NB4 (cell line): ENCODE measurements at regions not wholly inside any gene's neighbourhood (a gene's known extent, or its start where the extent isn't known, plus 50 kb on each side); places are given as distances from the start of the nearest gene placed in this dataset.

Experiments
- MYC ChIP-seq: IDR thresholded peaks from 2 replicates; pipeline ENCODE4 v1.6.1; 2011; ENCODE audit warnings: low read depth, low read length
- POLR2A ChIP-seq: IDR thresholded peaks from 2 replicates; pipeline ENCODE4 v1.6.1; 2011; ENCODE audit warnings: mild to moderate bottlenecking; ENCODE audit not compliant: insufficient read length; ENCODE audit errors: extremely low read depth
- TF ChIP-seq, protein P1 (sequence below): IDR thresholded peaks from one replicate; pipeline ENCODE4 v1.5.1; 2012; ENCODE audit warnings: low read depth, low read length

DNA sequence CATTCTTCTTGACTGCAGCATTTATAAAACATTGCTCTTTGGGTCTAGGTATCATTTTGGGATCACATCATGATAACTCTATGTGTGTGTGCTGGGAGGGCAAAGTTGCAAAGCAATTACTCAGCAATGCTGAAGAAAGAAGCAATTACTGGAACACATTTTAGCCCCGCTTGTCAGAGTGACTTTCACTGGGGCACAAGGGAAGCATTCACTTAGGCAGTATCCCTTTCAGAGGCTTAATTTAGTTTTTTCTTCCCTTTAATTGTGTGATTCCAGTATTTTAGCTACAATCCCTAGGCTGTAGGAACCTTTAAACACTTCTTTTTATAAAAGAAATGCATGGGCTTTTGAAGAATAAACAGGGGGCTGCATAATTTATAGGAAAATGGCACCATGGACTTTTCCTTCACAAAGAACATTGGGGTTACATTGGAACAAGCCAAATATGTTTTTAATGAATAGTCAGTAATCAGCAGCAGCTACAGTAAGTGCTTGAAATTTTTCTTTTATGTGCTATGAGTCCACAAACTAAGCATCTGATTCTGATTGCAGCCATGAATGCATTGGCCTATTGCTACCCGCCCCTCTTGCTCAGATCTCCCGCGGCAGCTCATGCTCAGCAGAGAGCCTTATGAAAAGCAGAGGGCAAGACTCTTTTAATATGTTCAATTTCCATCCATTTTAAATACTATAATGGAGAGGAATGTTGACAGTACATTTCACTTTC lies 51.2 kb upstream of the NXPH1 start:
- TF ChIP-seq, protein P1, sequence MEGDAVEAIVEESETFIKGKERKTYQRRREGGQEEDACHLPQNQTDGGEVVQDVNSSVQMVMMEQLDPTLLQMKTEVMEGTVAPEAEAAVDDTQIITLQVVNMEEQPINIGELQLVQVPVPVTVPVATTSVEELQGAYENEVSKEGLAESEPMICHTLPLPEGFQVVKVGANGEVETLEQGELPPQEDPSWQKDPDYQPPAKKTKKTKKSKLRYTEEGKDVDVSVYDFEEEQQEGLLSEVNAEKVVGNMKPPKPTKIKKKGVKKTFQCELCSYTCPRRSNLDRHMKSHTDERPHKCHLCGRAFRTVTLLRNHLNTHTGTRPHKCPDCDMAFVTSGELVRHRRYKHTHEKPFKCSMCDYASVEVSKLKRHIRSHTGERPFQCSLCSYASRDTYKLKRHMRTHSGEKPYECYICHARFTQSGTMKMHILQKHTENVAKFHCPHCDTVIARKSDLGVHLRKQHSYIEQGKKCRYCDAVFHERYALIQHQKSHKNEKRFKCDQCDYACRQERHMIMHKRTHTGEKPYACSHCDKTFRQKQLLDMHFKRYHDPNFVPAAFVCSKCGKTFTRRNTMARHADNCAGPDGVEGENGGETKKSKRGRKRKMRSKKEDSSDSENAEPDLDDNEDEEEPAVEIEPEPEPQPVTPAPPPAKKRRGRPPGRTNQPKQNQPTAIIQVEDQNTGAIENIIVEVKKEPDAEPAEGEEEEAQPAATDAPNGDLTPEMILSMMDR, result no peak
- no peak for TF ChIP-seq MYC
- no peak for TF ChIP-seq POLR2A
